NCI-H526 (cell line): ENCODE measurements at regions not wholly inside any gene's neighbourhood (a gene's known extent, or its start where the extent isn't known, plus 50 kb on each side); places are given as distances from the start of the nearest gene placed in this dataset.

Experiments
- DNase-seq, 2 experiments: peaks; one replicate each; lab custom pipeline; 2025; lab: John Stamatoyannopoulos, UW

GRCh38 chr2:146004462-146004861 lies 1484.5 kb upstream of the ZEB2 start:
- DNase-seq: no peak

- DNase-seq: no peak
These were observed 1483.4 kb upstream of the ZEB2 start for GRCh38 chr2:146003337-146003736.

- no peak for DNase-seq
These were observed 1475.0 kb upstream of the ZEB2 start for GRCh38 chr2:145994910-145995309.

- DNase-seq: no peak
These were observed 1472.7 kb upstream of the ZEB2 start for GRCh38 chr2:145992572-145992971.

- DNase-seq: no peak
These were observed 1467.9 kb upstream of the ZEB2 start for GRCh38 chr2:145987793-145988192.

GRCh38 chr2:145985517-145985916 lies 1465.6 kb upstream of the ZEB2 start:
- no peak for DNase-seq

GRCh38 chr2:145984580-145984979 lies 1464.7 kb upstream of the ZEB2 start:
- DNase-seq: no peak

- DNase-seq: no peak
These were observed 1460.4 kb upstream of the ZEB2 start for GRCh38 chr2:145980318-145980717.

- no peak for DNase-seq
These were observed 1455.5 kb upstream of the ZEB2 start for GRCh38 chr2:145975406-145975805.

- DNase-seq: no peak
These were observed 1441.9 kb upstream of the ZEB2 start for GRCh38 chr2:145961846-145962245.

- no peak for DNase-seq
These were observed 1440.7 kb upstream of the ZEB2 start for GRCh38 chr2:145960479-145961163.

- DNase-seq: no peak
These were observed 1438.7 kb upstream of the ZEB2 start for GRCh38 chr2:145958611-145959010.

GRCh38 chr2:145957929-145958328 lies 1438.0 kb upstream of the ZEB2 start:
- no peak for DNase-seq

GRCh38 chr2:145939949-145940348 lies 1420.0 kb upstream of the ZEB2 start:
- no peak for DNase-seq

- DNase-seq: no peak
These were observed 1415.1 kb upstream of the ZEB2 start for GRCh38 chr2:145935016-145935415.

- DNase-seq: peak in 1 of 2 experiments; percentile 8
These were observed 1412.0 kb upstream of the ZEB2 start for GRCh38 chr2:145931781-145932395.

- no peak for DNase-seq
These were observed 1410.4 kb upstream of the ZEB2 start for GRCh38 chr2:145930318-145930717.

- peak; percentile 59 to 71 for DNase-seq
These were observed 1407.4 kb upstream of the ZEB2 start for GRCh38 chr2:145927131-145927950.

GRCh38 chr2:145925591-145925990 lies 1405.7 kb upstream of the ZEB2 start:
- DNase-seq: no peak

- DNase-seq: no peak
These were observed 1399.6 kb upstream of the ZEB2 start for GRCh38 chr2:145919477-145919876.

GRCh38 chr2:145918951-145919350 lies 1399.0 kb upstream of the ZEB2 start:
- DNase-seq: no peak

GRCh38 chr2:145916799-145917198 lies 1396.9 kb upstream of the ZEB2 start:
- DNase-seq: no peak

GRCh38 chr2:145914716-145915115 lies 1394.8 kb upstream of the ZEB2 start:
- DNase-seq: no peak
